Stomach (tissue), 8 donors: ENCODE measurements at regions not wholly inside any gene's neighbourhood (a gene's known extent, or its start where the extent isn't known, plus 50 kb on each side); places are given as distances from the start of the nearest gene placed in this dataset.

ENCODE experiments used
- DNase-seq, 2 donors: peaks; one replicate each; pipeline versions ENCODE4 v3.0.0 to v3.0.0-alpha.2; 2013 to 2019
- H3K27ac ChIP-seq, 5 donors: fragments of 200-600 bp in 4 of 5; sonication (generic) in 4 of 5; one replicate each; pipeline ENCODE4 v1.5.1; 2013 to 2019; ENCODE audit warnings: mild to moderate bottlenecking in 1 of 5, moderate library complexity in 1 of 5
- H3K27me3 ChIP-seq, 3 donors: fragments of 200-600 bp; sonication (generic); one replicate each; pipeline ENCODE4 v1.5.1; 2017 to 2019; ENCODE audit warnings: mixed run types in 1 of 3
- H3K36me3 ChIP-seq, 4 donors: fragments of 200-600 bp; sonication (generic); 1 replicate in 3 of 4; 2 replicates in 1 of 4; pipeline ENCODE4 v1.5.1; 2016 to 2019
- H3K4me1 ChIP-seq, 4 donors: fragments of 200-600 bp; sonication (generic); one replicate each; pipeline ENCODE4 v1.5.1; 2016 to 2019
- H3K4me3 ChIP-seq, 4 donors: fragments of 200-600 bp; sonication (generic) in 3 of 4; one replicate each; pipeline ENCODE4 v1.5.1; 2016 to 2019; ENCODE audit warnings: mild to moderate bottlenecking in 1 of 4
- H3K9me3 ChIP-seq, 4 donors: fragments of 200-600 bp; sonication (generic); one replicate each; pipeline ENCODE4 v1.5.1; 2016 to 2019
- EP300 ChIP-seq: sonication (generic); formaldehyde crosslinking; IDR thresholded peaks from one replicate; pipeline ENCODE4 v1.6.1; 2017; ENCODE audit warnings: antibody characterized with exemption
- POLR2A ChIP-seq, 4 donors: fragments of 450-650 bp; IDR thresholded peaks; one replicate each; pipeline ENCODE4 v1.6.1; 2016; ENCODE audit warnings: antibody characterized with exemption in 4 of 4, control low read depth in 2 of 4, mild to moderate bottlenecking in 1 of 4, moderate library complexity in 1 of 4
- POLR2AphosphoS5 ChIP-seq, 3 donors: sonication (generic); formaldehyde crosslinking; IDR thresholded peaks; one replicate each; pipeline ENCODE4 v1.6.1; 2016; ENCODE audit warnings: antibody characterized with exemption in 3 of 3
- WGBS, 5 donors: extraction: QIAGEN DNeasy Blood & Tissue Kit in 3 of 5; methylation state at CpG; one replicate each; pipeline versions ENCODE4 v1.1.5 to v1.1.7; 2013 to 2018; 5-methylcytosine and 5-hydroxymethylcytosine counted together
- intact Hi-C: fragments of 100-400 bp; cut with DNase I; formaldehyde crosslinking; loops from one replicate; pipeline ENCODE4 v1.15.1; 2023; ENCODE audit warnings: low total_unique reads
- TF ChIP-seq, protein P1 (sequence below), 7 experiments: fragments of 450-650 bp in 4 of 7; fragments of 200-600 bp in 3 of 7; sonication (generic) in 3 of 7; IDR thresholded peaks; one replicate each; pipeline ENCODE4 v1.5.1; 2016 to 2019; ENCODE audit warnings: antibody characterized with exemption in 7 of 7, control low read depth in 2 of 7, mild to moderate bottlenecking in 1 of 7
- donor health status: healthy with polysubstance abuse.
- donor health status: Bipolar disorder and iron deficiency.
- donor health status: healthy.

DNA sequence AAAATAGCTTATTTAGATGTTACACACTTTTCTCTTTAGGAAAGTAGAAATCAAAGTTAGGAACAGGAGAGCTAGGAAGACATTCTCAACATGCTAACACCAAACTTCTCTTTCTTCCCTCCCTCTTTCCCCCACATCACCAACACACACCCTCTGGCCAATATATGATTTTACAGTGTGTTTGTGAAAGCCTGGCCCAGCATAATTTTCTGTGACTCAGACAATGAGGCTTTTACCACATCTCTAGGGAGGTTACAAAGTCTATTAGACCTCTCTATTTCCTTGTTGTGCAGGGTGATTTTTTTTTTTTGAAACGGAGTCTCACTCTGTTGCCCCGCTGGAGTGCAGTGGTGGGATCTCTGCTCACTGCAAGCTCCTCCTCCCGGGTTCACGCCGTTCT is 189.9 kb downstream of the AASDH start:
- 85 to 95% (median 92%) methylated on average over 5 of the region's 5 CpGs for WGBS, 5 donors
- no peaks in the 10 kb centered on the region for H3K27me3 ChIP-seq
- TF ChIP-seq, protein P1, sequence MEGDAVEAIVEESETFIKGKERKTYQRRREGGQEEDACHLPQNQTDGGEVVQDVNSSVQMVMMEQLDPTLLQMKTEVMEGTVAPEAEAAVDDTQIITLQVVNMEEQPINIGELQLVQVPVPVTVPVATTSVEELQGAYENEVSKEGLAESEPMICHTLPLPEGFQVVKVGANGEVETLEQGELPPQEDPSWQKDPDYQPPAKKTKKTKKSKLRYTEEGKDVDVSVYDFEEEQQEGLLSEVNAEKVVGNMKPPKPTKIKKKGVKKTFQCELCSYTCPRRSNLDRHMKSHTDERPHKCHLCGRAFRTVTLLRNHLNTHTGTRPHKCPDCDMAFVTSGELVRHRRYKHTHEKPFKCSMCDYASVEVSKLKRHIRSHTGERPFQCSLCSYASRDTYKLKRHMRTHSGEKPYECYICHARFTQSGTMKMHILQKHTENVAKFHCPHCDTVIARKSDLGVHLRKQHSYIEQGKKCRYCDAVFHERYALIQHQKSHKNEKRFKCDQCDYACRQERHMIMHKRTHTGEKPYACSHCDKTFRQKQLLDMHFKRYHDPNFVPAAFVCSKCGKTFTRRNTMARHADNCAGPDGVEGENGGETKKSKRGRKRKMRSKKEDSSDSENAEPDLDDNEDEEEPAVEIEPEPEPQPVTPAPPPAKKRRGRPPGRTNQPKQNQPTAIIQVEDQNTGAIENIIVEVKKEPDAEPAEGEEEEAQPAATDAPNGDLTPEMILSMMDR (IDR thresholded peaks at IDR 0.05), result no peak
- TF ChIP-seq POLR2AphosphoS5 (IDR thresholded peaks at IDR 0.05), result no peak
- TF ChIP-seq POLR2A (IDR thresholded peaks at IDR 0.05), result no peak
- TF ChIP-seq EP300, result no peak
- no peaks in the 10 kb centered on the region for H3K4me1 ChIP-seq
- H3K36me3 ChIP-seq, result no peaks in the 10 kb centered on the region
- no peak overlapping the region for H3K4me3 ChIP-seq
- intact Hi-C loops, result no loop called here
- H3K9me3 ChIP-seq, result no peaks in the 10 kb centered on the region
- peak in 1 of 2 donors; percentile 38 for DNase-seq
- no peak overlapping the region for H3K27ac ChIP-seq

DNA sequence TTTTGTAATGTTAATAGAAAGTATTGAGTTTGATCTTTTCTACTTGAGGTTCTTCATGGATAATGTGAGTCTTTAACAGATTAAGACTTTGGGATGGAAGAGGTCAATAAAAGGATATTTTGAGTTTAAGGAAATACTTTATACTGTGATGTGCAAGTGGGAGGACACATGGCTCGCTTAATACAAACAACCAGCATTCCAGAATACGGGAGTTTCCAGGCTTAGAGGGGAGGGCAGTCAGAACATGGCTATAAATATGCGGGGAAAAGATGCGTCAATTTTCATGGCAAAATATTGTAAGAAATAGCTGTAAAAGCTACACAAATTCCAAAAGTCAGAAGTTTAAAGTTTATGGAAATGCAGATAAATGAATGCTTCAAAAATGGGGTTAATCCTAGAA is 192.3 kb downstream of the AASDH start:
- H3K4me3 ChIP-seq, result no peak overlapping the region
- H3K36me3 ChIP-seq, result no peaks in the 10 kb centered on the region
- DNase-seq, result peak in 1 of 2 donors; percentile 57
- peaks cover 0 to 7% (median 0%) of the 10 kb centered on the region in 4 donors for H3K9me3 ChIP-seq
- TF ChIP-seq POLR2AphosphoS5 (IDR thresholded peaks at IDR 0.05) (no peak), POLR2A (IDR thresholded peaks at IDR 0.05) (no peak), EP300 (no peak)
- TF ChIP-seq, protein P1 (IDR thresholded peaks at IDR 0.05), result no peak
- H3K27ac ChIP-seq, result no peak overlapping the region
- intact Hi-C loops, result no loop called here
- 45 to 72% (median 65%) methylated on average over 4 of the region's 4 CpGs for WGBS, 5 donors
- no peaks in the 10 kb centered on the region for H3K4me1 ChIP-seq
- H3K27me3 ChIP-seq, result no peaks in the 10 kb centered on the region

DNA sequence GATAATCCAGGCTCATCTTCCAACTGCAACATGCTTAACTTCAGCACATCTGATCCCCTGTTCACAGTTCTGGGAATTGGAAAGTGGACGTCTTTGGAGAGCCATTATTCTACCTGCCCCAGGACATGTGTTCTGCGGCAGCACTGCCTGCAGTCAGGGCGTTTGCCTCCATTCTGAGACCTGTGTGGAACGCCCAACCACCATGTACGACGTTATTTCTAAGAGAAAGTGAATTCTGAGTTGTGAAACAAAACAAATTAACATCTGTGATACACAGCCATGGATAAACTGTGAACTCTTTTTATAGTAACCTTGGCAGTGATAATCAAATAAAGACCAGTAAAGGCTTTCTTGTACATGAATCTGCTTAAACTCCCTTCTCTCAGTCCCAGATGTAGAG is 195.8 kb downstream of the AASDH start:
- TF ChIP-seq EP300 (no peak), POLR2A (IDR thresholded peaks at IDR 0.05) (no peak), POLR2AphosphoS5 (IDR thresholded peaks at IDR 0.05) (no peak)
- TF ChIP-seq, protein P1 (IDR thresholded peaks at IDR 0.05), result no peak
- H3K27ac ChIP-seq, result no peak overlapping the region
- DNase-seq, result no peak
- intact Hi-C loops, result no loop called here
- H3K36me3 ChIP-seq, result no peaks in the 10 kb centered on the region
- no peak overlapping the region for H3K4me3 ChIP-seq
- H3K9me3 ChIP-seq, result peaks cover 0 to 7% (median 0%) of the 10 kb centered on the region in 4 donors
- WGBS, 5 donors, result 79 to 89% (median 87%) methylated on average over 6 of the region's 6 CpGs
- no peaks in the 10 kb centered on the region for H3K27me3 ChIP-seq
- H3K4me1 ChIP-seq, result peaks cover 0 to 10% (median 0%) of the 10 kb centered on the region in 4 donors

DNA sequence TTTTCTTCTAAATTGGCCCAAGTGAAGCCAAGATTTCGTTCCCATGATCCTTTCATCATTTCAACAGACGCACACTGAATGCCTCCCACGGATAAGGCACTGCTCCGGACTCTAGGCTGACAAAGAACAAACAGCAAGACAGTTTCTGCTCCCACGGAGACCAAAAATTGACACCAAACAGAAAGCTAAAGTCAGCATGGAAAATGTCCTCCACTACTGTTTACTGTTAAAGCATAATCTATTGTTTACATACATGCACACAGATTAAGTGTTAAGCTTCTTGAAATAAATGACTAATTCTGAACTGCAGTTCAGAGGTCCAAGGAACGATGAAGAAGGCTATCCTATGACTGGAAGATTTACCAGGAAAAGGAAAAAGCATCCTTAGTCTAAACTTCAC is 199.6 kb downstream of the AASDH start:
- Histone ChIP-seq H3K27ac (no peak overlapping the region), H3K36me3 (no peaks in the 10 kb centered on the region), H3K4me3 (no peak overlapping the region), H3K9me3 (peaks cover 0 to 7% (median 0%) of the 10 kb centered on the region in 4 donors), H3K27me3 (no peaks in the 10 kb centered on the region), H3K4me1 (peaks cover 0 to 10% (median 0%) of the 10 kb centered on the region in 4 donors)
- TF ChIP-seq POLR2A (IDR thresholded peaks at IDR 0.05), result no peak
- TF ChIP-seq EP300, result no peak
- TF ChIP-seq, protein P1 (IDR thresholded peaks at IDR 0.05), result no peak
- TF ChIP-seq POLR2AphosphoS5 (IDR thresholded peaks at IDR 0.05), result no peak
- peak in 1 of 2 donors; percentile 24 for DNase-seq
- 31 to 46% (median 37%) methylated on average over 6 of the region's 6 CpGs for WGBS, 5 donors
- intact Hi-C loops, result no loop called here
